HFFc6 (cell line): ENCODE measurements at regions not wholly inside any gene's neighbourhood (a gene's known extent, or its start where the extent isn't known, plus 50 kb on each side); places are given as distances from the start of the nearest gene placed in this dataset.

ENCODE experiments used
- DNase-seq: peaks from one replicate; pipeline ENCODE4 v3.0.0-alpha.2; 2018
- H3K27ac Mint-ChIP-seq: 2 replicates; pipeline ENCODE4 v1.8.0; 2020; ENCODE audit warnings: mild to moderate bottlenecking, mixed read lengths
- H3K27me3 Mint-ChIP-seq: 2 replicates; pipeline ENCODE4 v1.8.0; 2021; ENCODE audit warnings: mild to moderate bottlenecking, moderate library complexity, mixed read lengths; ENCODE audit not compliant: insufficient read depth
- H3K36me3 Mint-ChIP-seq: 2 replicates; pipeline ENCODE4 v1.8.0; 2021; ENCODE audit warnings: low read depth, mixed read lengths
- H3K4me1 Mint-ChIP-seq: 2 replicates; pipeline ENCODE4 v1.8.0; 2020; ENCODE audit warnings: low read depth, mixed read lengths
- H3K4me3 Mint-ChIP-seq: 2 replicates; pipeline ENCODE4 v1.8.0; 2020; ENCODE audit warnings: mild to moderate bottlenecking, moderate library complexity, mixed read lengths
- H3K9me3 Mint-ChIP-seq: 2 replicates; pipeline ENCODE4 v1.8.0; 2020; ENCODE audit warnings: mild to moderate bottlenecking, mixed read lengths
- CTCF ChIP-seq: fragments of 200-600 bp; sonication (generic); IDR thresholded peaks from 2 replicates; pipeline ENCODE4 v1.5.0; 2021; ENCODE audit warnings: antibody characterized with exemption, mild to moderate bottlenecking

GRCh38 chrY:19816053-19816823 is 71.7 kb upstream of the KDM5D start:
- H3K27ac Mint-ChIP-seq: no peak overlapping the region
- H3K9me3 Mint-ChIP-seq: no peaks in the 10 kb centered on the region
- H3K4me3 Mint-ChIP-seq: no peak overlapping the region
- TF ChIP-seq CTCF: no peak
- DNase-seq: no peak
- peaks cover 6% of the 10 kb centered on the region; the same call in 1 of the 2 replicates for H3K27me3 Mint-ChIP-seq
- no peaks in the 10 kb centered on the region for H3K36me3 Mint-ChIP-seq
- peaks cover 37% of the 10 kb centered on the region for H3K4me1 Mint-ChIP-seq
